IPS-NIHi11 (cell line): ENCODE measurements at regions not wholly inside any gene's neighbourhood (a gene's known extent, or its start where the extent isn't known, plus 50 kb on each side); places are given as distances from the start of the nearest gene placed in this dataset.

Experiments used
- DNase-seq: peaks from one replicate; pipeline ENCODE4 v3.0.0; 2012; ENCODE audit warnings: mixed read lengths, low spot score

DNA sequence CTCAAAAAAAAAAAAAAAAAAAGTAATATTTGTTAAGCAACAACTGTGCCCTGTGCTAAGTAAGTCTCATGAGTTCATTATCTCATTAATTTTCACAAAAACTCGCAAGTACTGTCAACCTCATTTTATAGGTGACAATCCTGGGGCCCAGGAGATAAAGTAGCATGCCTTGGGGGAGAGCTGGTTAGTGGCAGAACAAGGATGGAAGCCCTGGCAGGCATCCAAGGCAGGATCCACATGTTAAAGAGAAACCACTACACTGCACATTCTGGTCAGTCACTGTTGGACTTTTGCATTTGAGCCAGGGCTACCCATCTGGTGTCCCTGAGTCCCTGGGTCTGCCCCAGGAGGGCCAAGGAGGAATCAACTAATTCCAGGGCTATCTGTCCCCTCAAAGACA lies 54.6 kb downstream of the ZFP36L2 start:
- no peak for DNase-seq

DNA sequence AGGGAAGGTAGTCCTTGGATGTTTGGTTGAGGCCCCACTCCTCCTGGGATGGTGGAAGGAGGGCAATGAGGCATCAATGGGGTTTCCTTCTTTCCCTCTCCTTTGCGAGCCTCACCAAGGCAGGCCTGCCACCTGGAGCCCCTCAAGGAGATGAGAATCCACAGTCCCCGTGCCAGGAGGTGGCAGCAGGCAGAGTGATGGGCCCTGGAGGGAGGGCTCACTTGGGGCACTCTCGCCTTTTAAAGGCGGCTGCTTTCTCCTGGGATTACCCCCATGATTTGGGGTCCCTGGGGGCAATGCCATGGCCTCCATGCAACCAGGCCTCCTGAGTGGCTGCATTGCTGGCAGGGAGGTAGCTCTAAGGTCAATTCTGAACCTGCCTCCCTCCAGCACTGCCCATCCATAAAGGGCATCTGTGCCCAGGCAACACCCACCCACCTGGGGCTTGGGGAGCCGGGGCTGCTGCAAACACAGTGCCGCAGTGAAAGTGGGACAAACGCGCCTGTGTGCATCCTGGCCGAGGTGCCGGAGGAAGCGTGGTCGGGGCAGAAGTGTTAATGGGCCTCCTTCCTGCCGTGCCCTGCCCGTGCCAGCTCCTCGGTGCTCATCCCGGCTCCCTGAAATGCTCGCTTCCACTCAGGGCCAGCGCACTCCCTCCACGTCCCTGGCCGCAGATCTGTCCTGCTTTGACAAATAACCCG lies 55.9 kb downstream of the ZFP36L2 start:
- no peak for DNase-seq

DNA sequence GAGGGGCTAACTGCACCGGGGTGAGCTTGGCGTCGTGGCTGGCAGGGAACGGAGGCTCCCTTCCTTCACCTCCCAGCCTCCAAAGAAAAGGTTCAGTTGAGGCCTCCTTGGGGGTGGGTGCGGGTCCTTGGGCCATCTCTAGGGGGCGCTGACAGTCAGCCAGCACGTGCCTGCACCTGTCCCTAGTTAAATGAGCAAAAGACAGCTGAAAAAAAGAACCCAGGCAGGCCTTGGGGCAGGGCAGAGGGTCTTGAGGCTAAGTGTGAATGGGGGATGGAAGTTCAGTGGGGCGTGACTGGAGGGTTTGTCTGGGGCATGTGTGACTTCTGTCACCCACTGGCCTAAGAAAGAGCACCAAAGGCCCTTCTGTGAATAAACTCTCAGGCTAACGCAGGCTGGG lies 56.4 kb downstream of the ZFP36L2 start:
- DNase-seq, result peak; percentile 87

DNA sequence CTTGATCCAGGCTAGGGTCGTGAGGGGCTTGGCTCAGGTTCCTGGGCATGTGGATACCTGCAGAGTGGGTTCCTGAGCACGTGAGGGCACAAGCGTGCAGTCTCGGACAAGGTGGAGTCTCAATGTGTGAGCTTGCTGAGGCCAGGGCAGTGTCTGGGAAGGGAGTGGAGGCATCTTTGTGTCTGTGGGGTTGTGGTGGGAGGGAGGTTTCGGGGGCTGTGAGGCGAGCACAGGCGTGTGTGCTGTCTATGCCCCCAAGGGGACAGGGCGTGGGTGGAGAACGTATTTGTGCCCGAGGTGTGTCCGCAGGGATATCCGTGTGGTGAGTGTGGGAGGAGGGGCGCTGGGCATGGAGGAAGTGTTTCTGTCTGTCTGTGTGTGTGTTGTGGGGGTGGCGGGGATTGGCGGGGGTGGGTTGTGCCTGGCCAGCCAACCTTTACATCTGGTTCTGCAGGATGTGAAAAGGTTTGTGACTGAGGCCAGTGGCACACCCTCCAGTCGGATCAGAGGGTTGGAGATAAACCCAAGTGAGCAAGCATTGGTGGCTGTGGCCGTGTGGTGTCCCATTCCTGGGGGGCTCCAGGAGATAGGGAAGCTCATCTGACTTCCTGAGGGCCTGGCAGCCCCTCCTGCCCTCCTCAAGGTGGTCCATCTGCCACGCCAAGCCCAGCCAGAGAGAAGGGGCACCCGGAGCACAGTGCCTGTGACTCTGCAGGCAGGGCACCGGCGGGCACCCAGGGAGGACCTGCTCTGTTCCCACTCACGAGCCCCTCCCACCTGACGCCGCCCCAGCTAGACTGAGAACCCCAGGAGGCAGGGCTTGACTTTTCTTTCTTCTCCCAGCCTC lies 57.1 kb downstream of the ZFP36L2 start:
- DNase-seq, result no peak

DNA sequence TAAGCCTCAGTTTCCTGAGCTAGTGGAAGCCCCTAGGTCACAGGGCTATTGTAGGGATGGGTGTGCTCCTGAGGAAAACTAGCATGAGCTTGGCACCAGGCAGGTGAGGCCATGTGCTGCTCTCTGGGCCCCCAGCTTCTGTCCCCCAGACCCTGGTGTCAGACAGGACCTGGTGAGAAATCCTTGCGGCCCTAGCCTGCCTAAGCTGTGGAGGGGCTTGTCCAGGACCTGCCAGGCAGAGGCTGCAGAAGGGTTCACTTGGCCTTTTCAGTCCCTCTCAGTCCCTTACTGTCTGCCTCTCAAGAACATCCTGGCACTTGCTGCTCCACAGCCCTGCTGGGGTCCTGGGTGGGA lies 58.4 kb downstream of the ZFP36L2 start:
- DNase-seq, result no peak

DNA sequence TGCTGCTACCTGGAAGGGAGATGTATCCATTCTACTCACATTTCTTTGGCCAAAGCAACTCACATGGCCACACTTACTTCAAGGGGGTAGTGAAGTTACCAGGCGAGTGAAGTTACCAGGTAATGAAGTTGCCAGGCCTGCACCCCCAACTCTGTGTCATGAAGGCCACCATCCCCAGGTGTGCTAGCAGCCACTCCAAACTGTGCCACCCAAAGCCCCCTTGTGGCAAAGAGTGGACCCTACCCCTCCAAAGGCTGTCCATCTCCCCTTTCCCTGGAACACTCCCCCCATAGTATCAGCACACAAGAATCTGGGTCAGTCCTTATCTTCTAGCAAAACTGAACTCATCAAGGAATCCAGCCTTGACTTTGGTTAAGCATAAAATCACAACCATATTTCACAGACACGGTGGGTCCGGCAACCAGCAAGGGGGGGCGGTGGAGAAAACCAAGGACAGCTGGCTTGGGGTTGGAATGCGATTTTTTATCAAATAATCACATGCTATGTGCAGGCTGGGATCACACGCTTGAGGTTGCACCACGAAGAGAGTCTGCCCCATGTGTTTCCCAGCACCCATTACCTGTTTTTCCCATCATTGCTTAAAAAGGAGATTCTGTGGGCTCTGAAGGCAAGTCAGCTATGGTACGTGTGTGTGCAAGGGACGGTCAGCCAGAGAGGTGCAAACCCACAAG lies 60.9 kb downstream of the ZFP36L2 start:
- no peak for DNase-seq

DNA sequence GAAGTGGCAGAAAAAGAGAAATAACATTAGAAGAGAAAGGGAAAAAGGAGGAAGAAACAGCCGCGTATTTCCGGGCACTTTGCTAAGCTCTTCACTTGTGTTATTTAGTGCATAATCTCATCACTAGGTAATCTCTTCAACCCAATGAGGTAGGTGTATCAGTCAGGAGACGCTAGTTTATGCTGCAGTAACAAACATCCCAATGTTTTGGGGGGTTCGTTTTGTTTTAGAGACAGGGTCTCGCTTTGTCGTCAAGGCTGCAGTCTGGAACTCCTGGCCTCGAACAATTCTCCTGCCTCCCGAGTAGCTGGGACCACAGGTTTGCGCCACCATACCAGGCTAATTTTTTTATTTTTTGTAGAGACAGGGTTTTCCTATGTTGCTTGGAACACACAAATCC lies 61.7 kb downstream of the ZFP36L2 start:
- DNase-seq, result no peak

DNA sequence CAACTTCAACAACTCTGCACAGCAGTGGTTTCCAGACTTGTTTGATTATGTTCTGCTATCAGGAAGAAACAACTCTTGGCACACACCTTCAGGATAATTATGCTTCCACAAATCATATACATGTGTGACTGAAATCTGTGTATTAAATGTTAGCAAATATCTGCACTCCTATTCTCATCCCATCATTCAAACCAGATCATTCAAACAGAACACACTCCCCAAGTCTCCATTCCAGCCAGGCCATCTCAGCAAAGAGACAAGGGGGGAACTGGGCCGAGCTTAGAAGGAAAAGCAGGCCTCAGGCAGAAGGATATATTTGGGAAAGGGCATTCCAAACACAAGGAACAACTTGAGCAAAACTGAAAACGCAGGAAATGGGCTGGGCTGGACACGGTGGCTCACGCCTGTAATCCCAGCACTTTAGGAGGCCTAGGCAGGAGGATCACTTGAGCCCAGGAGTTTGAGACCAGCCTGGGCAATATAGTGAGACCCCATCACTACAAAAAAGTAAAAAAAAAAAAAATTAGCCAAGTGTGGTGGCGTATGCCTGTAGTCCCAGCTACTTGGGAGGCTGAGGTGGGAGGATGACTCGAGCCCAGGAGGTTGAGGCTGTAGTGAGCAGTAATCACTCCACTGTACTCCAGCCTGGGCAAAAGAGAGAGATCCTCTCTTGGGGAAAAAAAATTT lies 62.7 kb downstream of the ZFP36L2 start:
- DNase-seq, result no peak

DNA sequence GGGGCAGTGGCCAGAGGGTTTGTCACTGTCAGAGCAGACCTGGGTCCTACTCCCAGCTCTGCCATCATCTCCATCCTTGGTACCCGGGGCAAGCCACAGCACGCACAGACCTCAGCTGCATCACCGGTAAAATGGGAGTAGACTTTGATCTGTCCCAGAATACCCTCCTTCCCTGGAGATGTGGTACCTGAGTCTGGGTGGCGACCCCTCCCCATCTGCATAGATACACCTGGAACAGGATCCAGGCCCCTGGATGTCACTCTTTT lies 64.0 kb downstream of the ZFP36L2 start:
- DNase-seq, result no peak

DNA sequence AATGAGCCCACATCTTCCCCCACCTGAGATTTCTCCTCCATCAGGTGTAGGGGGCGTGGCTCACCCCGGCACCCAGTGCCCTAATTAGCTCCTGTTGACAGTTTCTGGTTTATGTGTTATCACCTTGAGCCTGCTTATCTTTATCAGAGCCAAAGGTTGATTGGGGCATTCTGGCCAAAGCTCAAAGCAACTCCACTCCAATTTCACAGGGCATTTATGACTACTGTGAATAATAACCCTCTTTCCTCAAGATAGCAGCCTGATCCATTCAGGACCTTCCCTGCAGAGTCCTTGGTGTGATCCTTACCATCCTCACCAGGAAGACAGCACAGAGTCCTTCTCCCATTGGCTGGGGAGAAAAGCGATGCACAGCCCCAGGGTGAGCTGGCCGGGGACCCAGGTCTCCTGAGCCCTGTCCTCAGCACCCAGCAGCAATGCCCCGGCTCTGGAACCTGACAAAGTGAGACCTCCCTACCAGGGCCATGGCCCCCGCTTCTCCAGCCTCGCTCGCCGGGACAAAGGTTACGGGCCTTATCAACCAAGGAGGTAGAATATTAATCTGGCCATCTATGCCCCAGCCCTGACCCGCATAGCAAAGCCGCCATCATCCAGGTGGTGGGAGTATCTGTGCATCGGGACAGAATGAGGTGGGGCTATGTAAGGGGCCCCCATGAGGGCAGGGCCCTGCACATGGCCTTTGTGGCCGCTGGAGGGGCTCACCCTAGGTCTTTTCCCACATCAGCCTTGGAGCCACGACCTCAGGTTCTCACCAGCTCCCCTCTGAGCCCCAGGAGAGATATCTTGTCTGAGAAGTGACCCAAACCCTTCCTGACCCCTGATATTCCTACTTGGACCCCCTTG lies 64.5 kb downstream of the ZFP36L2 start:
- DNase-seq, result no peak

DNA sequence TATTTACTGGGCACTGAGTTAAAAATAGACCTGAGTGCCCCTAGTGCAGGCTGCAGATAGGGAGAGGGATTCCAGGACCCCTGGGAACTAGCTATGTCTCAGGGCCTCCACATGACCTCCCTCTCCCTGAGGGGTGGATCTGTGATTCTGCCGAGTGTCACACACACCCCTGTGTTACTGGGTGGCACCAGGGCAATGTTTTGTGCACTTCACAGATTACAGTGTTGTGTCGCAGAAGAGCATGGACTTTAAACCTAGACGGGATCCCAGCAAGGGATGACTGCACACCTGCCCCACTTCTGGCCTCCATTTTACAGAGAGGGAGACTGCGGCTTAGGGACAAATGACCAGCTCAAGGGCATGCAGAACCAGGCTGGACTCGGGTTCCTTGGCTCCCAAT lies 65.6 kb downstream of the ZFP36L2 start:
- no peak for DNase-seq

DNA sequence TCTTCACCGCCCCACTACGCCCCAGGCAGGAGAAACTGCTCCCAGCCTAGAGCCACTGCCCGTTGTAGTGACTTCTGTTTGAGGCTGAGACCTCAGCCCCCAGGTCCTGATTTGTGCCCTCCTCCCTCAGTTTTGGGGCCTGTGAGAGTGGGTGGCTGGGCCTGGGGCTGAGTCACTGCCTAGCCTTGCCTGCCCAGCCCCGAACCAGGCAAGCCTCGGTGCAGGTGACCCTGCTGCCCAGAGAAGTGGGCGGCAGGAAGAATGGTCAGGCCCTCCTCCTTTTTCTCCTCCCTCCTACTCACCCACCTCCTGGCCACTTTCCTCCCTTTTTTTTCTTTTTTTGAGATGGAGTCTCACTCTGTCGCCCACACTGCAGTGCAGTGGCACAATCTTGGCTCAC lies 66.6 kb downstream of the ZFP36L2 start:
- DNase-seq, result no peak

DNA sequence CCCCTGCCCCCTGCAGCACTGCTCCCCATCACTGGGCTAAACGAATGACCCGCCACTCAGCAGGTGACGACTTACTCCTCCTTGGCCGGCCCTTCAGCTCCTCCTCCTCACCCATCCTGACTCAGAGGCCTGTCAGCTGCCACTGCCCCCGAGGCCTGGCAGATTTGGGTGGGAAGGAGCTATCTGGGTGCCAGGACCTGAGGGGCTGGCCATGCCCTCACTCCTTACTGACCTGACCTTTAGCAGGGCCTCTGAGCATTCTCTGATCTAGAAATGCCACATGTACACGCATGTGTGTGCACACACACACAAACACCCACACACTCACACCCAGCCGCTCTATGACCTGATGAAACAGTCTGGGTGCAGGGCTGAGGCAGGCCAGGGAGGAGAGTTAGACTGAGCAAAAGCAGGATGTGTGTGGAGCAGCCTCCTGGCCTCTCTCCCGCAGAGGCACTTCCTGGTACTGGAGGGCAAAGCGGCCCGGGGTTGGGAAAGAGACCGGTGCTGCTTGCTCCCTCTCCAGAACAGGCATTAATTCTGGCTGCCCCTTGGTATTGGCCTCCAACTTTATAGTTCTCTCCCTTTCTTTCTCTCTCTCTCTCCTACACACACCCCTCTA lies 68.0 kb downstream of the ZFP36L2 start:
- DNase-seq, result peak; percentile 42

DNA sequence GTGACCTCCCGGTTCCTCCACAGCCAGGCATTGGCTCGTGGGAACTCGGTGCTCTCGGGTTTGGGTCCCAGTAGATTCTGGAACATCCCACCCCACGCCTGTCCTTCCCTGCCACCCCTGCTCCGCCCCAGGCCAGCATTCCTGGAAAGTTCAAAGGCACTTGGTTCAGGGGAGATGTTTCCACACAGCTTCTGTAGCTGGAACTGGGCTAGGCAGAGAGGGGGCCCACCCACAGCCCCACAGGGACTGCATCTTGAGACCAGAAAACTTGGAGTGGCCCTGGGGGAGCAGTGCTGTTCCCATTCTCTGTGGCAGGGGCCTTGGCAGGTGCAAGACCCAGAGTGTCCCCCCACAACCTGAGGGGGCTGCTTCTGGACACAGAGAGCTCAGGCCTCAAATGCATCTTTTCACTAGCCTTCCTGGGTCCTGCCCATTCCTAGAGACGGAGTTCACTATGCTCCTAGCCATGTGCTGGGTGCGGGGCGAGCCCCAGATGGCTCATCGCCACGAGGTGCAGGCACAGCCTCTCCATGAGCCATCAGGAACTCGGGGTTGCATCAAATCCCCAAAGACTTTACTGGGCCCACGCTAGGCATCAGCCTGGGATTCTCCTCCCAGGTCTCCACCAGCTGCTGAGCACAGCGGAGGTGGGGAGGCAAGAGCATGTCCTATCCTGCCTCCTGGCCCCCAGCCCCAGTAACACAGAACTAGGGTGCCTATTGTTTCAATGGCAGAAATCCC lies 68.7 kb downstream of the ZFP36L2 start:
- DNase-seq, result no peak

DNA sequence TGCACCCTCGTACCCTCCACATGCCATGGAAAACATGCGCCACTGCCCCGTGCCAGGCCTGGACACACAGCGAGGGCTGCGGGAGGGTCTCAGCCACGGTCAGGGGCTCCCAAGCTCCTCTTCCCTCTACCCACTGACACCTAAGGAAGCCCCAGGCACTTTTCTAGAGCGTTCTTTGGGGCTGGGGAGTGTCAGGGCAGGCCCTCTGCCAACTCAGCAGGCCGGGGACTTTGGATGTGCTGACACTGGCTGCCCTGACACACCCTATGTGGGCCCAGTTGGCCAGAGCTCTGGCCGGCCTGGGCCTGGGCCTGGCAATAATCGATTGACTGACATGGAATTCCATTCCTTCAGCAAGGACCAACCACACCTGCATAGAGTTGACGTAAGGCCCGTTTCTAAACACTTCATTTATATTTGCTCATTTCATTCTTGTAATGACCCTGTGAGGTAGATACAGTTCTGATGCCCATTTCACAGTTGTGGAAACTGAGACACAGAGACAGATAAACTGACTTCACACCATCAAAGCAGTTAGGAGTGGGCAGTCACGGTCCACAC lies 70.5 kb downstream of the ZFP36L2 start:
- DNase-seq, result no peak

DNA sequence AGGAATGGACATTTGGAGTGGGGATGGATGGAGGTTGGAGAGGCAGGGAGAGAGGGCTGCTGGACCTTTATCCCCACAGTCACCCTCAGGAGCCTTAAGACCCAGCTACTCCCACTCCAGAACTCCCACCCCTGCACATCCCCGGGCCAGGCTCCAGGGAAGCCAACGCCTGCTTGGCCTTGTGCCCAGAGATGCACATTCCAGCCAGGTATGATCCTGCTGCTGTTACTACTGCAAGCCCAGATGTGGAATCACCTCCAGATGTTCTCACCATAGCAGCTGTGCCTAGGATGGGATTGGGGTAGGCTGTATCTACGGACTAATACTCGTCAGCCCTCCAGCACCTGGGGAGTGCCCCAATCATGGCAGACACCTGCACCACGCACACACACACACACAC lies 71.7 kb downstream of the ZFP36L2 start:
- DNase-seq, result no peak

DNA sequence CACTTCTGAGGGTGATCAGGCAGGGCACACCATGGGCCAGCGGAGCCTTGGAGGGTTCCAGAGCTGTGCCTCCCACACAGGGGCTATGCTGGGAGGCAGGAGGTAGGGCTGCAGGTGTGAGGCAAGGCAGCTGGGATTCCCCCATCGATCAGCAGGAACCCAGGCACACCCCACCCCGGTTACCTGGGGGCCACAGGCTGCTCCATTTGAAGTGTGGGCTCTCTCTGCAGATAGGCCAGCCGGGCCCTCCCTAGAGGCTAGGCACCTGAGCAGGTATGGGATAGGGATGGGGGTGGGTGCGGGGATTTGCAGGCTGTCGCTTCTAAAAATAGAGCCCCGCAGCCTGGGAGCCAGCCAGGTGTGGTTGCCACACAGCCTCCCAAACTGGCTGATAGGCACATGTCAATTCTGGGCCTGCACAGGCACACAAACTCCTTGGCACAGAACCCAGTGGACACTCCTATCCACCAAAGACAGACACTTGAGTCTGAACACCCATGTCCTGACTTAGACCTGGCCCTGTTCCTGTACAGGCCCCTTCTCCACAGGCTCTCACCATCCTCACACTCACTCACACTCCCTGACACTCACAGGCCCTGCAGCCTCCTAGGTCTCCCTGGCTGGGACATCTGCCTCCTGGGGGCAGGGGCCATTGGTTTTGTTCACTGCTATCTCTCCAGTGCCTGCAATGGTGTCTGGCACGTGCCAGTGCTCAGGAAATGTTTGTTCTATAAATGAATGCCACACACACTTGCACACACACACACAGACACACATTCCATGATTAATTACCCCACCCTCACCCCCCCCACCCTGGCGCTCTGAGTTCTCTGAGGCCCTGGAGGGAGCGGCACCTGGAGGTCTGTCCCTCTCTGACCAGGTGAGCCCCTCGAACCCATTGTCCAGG lies 73.4 kb downstream of the ZFP36L2 start:
- no peak for DNase-seq

DNA sequence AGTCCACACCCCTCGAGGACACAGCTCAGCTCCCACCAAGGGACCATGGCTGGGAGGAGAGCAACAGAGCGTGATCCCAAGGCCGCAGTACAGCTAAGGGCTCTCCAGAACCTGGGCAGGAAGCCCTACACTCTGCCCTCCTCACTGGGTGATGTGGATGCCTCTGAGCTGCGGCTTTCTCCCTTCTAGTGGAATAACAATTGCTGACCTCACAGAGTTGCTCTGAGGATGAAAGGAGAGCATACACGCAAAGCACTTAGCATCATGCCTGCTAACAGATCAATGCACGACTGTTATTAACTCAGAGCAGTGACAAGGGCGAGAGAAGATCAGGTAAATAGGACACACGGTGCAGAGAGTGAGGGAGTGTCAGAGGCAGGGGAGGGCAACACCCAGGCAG lies 74.2 kb downstream of the ZFP36L2 start:
- DNase-seq, result no peak

DNA sequence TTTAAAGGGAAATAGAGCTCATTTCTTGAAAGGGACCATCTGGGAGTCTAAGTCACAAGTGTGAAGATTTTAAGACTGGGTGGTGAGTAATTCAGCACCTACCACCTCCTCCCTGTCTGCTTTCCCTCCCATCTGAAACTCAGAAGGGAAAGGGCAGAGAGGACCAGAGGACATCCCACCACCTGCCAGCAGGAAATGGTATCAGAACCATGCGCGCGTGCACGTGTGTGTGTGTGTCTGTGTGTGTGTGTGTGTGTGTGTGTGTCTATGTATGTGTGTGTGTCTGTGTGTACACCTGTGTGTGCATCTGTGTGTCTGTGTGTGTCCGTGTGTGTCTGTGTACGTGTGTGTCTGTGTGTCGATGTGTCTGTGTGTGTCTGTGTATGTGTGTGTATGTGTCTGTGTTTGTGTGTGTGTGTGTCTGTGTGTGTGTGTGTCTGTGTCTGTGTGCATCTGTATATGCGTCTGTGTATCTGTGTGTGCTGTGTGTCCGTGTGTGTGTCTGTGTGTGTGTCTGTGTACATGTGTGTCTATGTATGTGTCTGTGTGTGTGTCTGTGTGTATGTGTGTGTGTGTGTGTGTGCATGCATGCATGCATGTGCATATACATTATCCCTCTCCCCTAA lies 76.8 kb downstream of the ZFP36L2 start:
- no peak for DNase-seq
